DND-41 (cell line): ENCODE measurements at regions not wholly inside any gene's neighbourhood (a gene's known extent, or its start where the extent isn't known, plus 50 kb on each side); places are given as distances from the start of the nearest gene placed in this dataset.

Experiments used
- EZH2 ChIP-seq: IDR thresholded peaks from 3 replicates; pipeline ENCODE4 v1.6.1; 2012; ENCODE audit warnings: borderline replicate concordance, low read depth, mild to moderate bottlenecking, moderate library complexity, low read length, inconsistent platforms; ENCODE audit not compliant: severe bottlenecking
- TF ChIP-seq, protein P1 (sequence below): IDR thresholded peaks from 2 replicates; pipeline ENCODE4 v1.5.1; 2012; ENCODE audit warnings: borderline replicate concordance, low read length, moderate library complexity, mild to moderate bottlenecking; ENCODE audit not compliant: poor library complexity, severe bottlenecking; ENCODE audit errors: extremely low read depth

DNA sequence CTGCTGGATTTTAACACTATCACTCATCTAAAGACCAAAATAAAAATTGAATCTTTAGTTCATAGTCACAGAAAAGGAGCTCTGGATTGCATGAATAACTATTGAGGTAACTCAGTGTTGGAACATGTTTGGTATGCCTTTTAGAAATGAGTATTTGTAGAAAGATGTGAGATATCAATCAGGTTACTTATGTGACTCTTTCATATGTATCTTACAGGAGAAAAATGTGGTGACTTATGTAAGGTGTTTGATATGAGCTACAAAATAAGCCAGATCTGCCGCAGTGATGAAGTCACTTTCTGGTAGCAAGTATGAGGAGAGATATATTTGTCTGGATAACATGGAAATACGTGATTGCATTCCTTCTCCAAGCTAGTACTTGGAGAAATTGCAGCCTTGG, 1653.3 kb upstream of the PCDH7 start:
- TF ChIP-seq, protein P1, sequence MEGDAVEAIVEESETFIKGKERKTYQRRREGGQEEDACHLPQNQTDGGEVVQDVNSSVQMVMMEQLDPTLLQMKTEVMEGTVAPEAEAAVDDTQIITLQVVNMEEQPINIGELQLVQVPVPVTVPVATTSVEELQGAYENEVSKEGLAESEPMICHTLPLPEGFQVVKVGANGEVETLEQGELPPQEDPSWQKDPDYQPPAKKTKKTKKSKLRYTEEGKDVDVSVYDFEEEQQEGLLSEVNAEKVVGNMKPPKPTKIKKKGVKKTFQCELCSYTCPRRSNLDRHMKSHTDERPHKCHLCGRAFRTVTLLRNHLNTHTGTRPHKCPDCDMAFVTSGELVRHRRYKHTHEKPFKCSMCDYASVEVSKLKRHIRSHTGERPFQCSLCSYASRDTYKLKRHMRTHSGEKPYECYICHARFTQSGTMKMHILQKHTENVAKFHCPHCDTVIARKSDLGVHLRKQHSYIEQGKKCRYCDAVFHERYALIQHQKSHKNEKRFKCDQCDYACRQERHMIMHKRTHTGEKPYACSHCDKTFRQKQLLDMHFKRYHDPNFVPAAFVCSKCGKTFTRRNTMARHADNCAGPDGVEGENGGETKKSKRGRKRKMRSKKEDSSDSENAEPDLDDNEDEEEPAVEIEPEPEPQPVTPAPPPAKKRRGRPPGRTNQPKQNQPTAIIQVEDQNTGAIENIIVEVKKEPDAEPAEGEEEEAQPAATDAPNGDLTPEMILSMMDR, result no peak
- no peak for TF ChIP-seq EZH2
